SU-DHL-6 (cell line): ENCODE measurements at regions not wholly inside any gene's neighbourhood (a gene's known extent, or its start where the extent isn't known, plus 50 kb on each side); places are given as distances from the start of the nearest gene placed in this dataset.
A peak's percentile ranks its signal among the peaks of the same experiment; 100 is the strongest.
"Not testable (repeated sequence)": the region's sequence is repeated elsewhere in the genome, so short reads cannot be mapped to it uniquely, and the experiment has no call there.

Experiments
- H2AFZ ChIP-seq: fragments of 200-600 bp; sonication (generic); 2 replicates; pipeline ENCODE4 v1.6.1; 2014; ENCODE audit warnings: low read depth, mild to moderate bottlenecking, moderate library complexity, mixed read lengths, antibody characterized with exemption, low read length; ENCODE audit not compliant: severe bottlenecking
- H3F3A ChIP-seq: fragments of 200-600 bp; shearing (Covaris generic); 2 replicates; pipeline ENCODE4 v1.6.0; 2016; ENCODE audit warnings: antibody characterized with exemption, mild to moderate bottlenecking; ENCODE audit not compliant: insufficient read depth
- H3K27ac ChIP-seq: fragments of 200-600 bp; sonication (generic); 2 replicates; pipeline ENCODE4 v1.5.1; 2016; ENCODE audit warnings: low read depth, mild to moderate bottlenecking, low read length, moderate library complexity, mixed read lengths
- H3K27me3 ChIP-seq: fragments of 200-600 bp; sonication (generic), shearing (Covaris generic); 2 replicates; pipeline ENCODE4 v1.6.0; 2014; ENCODE audit warnings: mild to moderate bottlenecking, low read length
- H3K36me3 ChIP-seq: fragments of 200-600 bp; sonication (generic); 2 replicates; pipeline ENCODE4 v1.6.1; 2014; ENCODE audit warnings: mild to moderate bottlenecking, low read length, mixed read lengths
- H3K4me2 ChIP-seq: fragments of 300-600, 200-600 bp; shearing (Covaris generic), sonication (generic); 2 replicates; pipeline ENCODE4 v1.6.0; 2014; ENCODE audit warnings: low read length, low read depth, mild to moderate bottlenecking; ENCODE audit not compliant: poor library complexity, severe bottlenecking
- H3K4me3 ChIP-seq: fragments of 200-600 bp; sonication (generic); 2 replicates; pipeline ENCODE4 v1.5.1; 2014; ENCODE audit warnings: antibody characterized with exemption, low read length, mild to moderate bottlenecking, mixed read lengths; ENCODE audit not compliant: insufficient read depth, poor library complexity, severe bottlenecking
- H3K79me2 ChIP-seq: fragments of 200-600 bp; sonication (generic); 2 replicates; pipeline ENCODE4 v1.6.1; 2014; ENCODE audit warnings: mild to moderate bottlenecking, low read length, moderate library complexity; ENCODE audit not compliant: insufficient read depth
- H3K9ac ChIP-seq: fragments of 200-600 bp; sonication (generic); 2 replicates; pipeline ENCODE4 v1.7.0; 2014; ENCODE audit warnings: mild to moderate bottlenecking, low read length
- H3K9me2 ChIP-seq: fragments of 200-600 bp; sonication (generic); replicated peaks from 2 replicates; pipeline ENCODE4 v1.6.1; 2014; ENCODE audit warnings: low read length; ENCODE audit not compliant: insufficient read depth
- H3K9me3 ChIP-seq: fragments of 200-600 bp; sonication (generic); 2 replicates; pipeline ENCODE4 v1.6.1; 2014; ENCODE audit warnings: low read length, mixed read lengths; ENCODE audit not compliant: insufficient read depth
- H4K20me1 ChIP-seq: fragments of 200-600 bp; sonication (generic); 2 replicates; pipeline ENCODE4 v1.6.1; 2014; ENCODE audit warnings: low read depth, mild to moderate bottlenecking, antibody characterized with exemption, low read length, moderate library complexity, mixed read lengths
- CTCF ChIP-seq: fragments of 200-600 bp; sonication (generic); IDR thresholded peaks from one replicate; pipeline ENCODE4 v1.5.1; 2017; ENCODE audit warnings: antibody characterized with exemption, mild to moderate bottlenecking, low read length, moderate library complexity; ENCODE audit not compliant: insufficient read depth, poor library complexity, severe bottlenecking
- EZH2phosphoT487 ChIP-seq: fragments of 200-600 bp; sonication (generic), shearing (Covaris generic); conservative IDR thresholded peaks from 2 replicates; pipeline ENCODE4 v1.6.1; 2018; ENCODE audit warnings: mild to moderate bottlenecking, antibody characterized with exemption, low read length, moderate library complexity, mixed read lengths

- no peaks in the 10 kb centered on the region for H3K9me2 ChIP-seq
- H4K20me1 ChIP-seq: no peaks in the 10 kb centered on the region
- no peak overlapping the region for H3K27ac ChIP-seq
- no peak overlapping the region for H3K4me3 ChIP-seq
- no peaks in the 10 kb centered on the region for H3F3A ChIP-seq
- H3K27me3 ChIP-seq: no peaks in the 10 kb centered on the region
- H3K4me2 ChIP-seq: no peak overlapping the region
- H3K36me3 ChIP-seq: no peaks in the 10 kb centered on the region
- no peaks in the 10 kb centered on the region for H3K79me2 ChIP-seq
- no peaks in the 10 kb centered on the region for H3K9me3 ChIP-seq
- H2AFZ ChIP-seq: no peak overlapping the region
- H3K9ac ChIP-seq: no peak overlapping the region
- no peak for TF ChIP-seq CTCF
- no peak for TF ChIP-seq EZH2phosphoT487
These were observed 978.1 kb downstream of the C4orf33 start for GRCh38 chr4:130074096-130074495.

GRCh38 chr4:130077275-130077674 is 981.3 kb downstream of the C4orf33 start:
- H4K20me1 ChIP-seq: no peaks in the 10 kb centered on the region
- H3K79me2 ChIP-seq: no peaks in the 10 kb centered on the region
- no peaks in the 10 kb centered on the region for H3K9me2 ChIP-seq
- H3K4me3 ChIP-seq: no peak overlapping the region
- H3K9me3 ChIP-seq: no peaks in the 10 kb centered on the region
- H3K9ac ChIP-seq: no peak overlapping the region
- TF ChIP-seq EZH2phosphoT487 (no peak), CTCF (no peak)
- H3K36me3 ChIP-seq: no peaks in the 10 kb centered on the region
- no peaks in the 10 kb centered on the region for H3F3A ChIP-seq
- H3K27me3 ChIP-seq: no peaks in the 10 kb centered on the region
- no peak overlapping the region for H3K4me2 ChIP-seq
- H3K27ac ChIP-seq: no peak overlapping the region
- no peak overlapping the region for H2AFZ ChIP-seq

GRCh38 chr4:130079027-130079426 is 983.1 kb downstream of the C4orf33 start:
- not testable (repeated sequence) for H3K27me3 ChIP-seq, H3K9me2 ChIP-seq, H3K9me3 ChIP-seq, H2AFZ ChIP-seq, H3K4me2 ChIP-seq, H3F3A ChIP-seq, H4K20me1 ChIP-seq, H3K9ac ChIP-seq, H3K4me3 ChIP-seq, H3K36me3 ChIP-seq, H3K79me2 ChIP-seq, H3K27ac ChIP-seq

GRCh38 chr4:130080872-130081451 is 985.0 kb downstream of the C4orf33 start:
- Histone ChIP-seq H3K9me2 (no peaks in the 10 kb centered on the region), H3K36me3 (no peaks in the 10 kb centered on the region), H3K27me3 (no peaks in the 10 kb centered on the region), H3K9me3 (no peaks in the 10 kb centered on the region), H3K9ac (no peak overlapping the region), H3K79me2 (no peaks in the 10 kb centered on the region), H2AFZ (peak overlapping the region; percentile 48), H3F3A (no peaks in the 10 kb centered on the region), H3K27ac (no peak overlapping the region), H3K4me3 (no peak overlapping the region), H4K20me1 (no peaks in the 10 kb centered on the region), H3K4me2 (no peak overlapping the region)
- TF ChIP-seq CTCF: no peak
- TF ChIP-seq EZH2phosphoT487: no peak
